Ecto neural progenitor cell (in vitro differentiated cells): ENCODE measurements at regions not wholly inside any gene's neighbourhood (a gene's known extent, or its start where the extent isn't known, plus 50 kb on each side); places are given as distances from the start of the nearest gene placed in this dataset.
A peak's percentile ranks its signal among the peaks of the same experiment; 100 is the strongest.

ENCODE experiments used
- DNase-seq: peaks from one replicate; pipeline ENCODE4 v3.0.0-alpha.2; 2018; ENCODE audit warnings: low spot score

DNA sequence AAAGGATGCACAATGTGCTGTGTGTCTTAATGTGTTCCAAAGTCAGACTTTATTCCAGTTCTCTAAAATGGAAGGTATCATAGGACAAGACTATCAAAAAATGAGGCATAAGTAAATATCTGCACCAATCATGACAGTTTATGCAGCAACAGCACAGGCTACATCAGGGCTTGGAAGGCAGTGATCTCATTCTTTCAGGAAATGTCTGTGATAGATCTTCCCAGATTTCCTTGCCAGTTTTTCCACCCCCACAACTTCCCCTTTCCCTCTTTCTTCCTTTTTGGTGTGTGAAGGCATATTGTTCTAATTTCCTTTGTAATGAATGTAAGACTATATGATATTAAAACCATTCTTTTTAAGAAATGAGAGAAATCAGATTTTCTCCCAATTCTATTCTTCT, 326.7 kb downstream of the ATP23 start:
- no peak for DNase-seq

- DNase-seq, result no peak
These were observed 328.1 kb downstream of the ATP23 start for GRCh38 chr12:58269476-58269875.

- no peak for DNase-seq
These were observed 329.8 kb downstream of the ATP23 start for GRCh38 chr12:58270966-58271705.

DNA sequence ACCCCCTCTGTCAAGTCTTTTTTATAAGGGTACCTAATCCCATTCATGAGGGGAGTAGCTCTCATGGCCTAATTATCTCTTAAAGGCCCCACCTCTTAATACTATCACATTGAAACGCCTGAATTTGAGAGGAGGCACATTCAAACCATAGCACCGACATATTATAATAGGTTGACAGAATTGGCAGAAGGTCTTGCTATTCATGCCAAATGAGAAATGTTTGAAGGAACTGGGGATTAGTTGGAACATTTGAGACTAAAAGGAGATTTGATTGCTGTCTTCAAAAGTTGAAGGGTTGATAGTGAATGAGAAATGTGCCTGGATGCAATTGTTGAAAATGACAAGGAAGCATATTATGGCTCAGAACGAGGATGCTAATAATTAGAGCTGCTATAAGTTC, 331.1 kb downstream of the ATP23 start:
- no peak for DNase-seq

GRCh38 chr12:58277231-58277630, 335.9 kb downstream of the ATP23 start:
- DNase-seq, result no peak

DNA sequence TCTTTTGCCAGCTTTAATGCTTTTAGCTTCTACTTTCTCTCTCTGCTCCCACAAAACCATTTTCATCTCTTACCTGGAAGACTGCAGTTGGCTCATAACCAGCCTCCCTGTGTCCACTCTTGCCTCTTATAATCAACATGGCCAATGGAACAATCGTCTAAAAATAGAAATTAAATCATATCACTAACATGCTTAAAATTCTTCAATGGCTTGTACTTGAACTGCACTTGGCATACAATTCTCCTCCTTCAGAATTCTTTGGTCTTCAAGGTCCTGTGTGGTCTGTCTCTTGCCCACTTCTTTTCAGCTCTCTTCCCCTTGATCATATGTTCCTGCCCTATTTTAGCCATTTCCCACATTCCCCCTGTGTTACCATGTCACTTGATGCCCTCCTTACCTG, 342.2 kb downstream of the ATP23 start:
- DNase-seq, result no peak

DNA sequence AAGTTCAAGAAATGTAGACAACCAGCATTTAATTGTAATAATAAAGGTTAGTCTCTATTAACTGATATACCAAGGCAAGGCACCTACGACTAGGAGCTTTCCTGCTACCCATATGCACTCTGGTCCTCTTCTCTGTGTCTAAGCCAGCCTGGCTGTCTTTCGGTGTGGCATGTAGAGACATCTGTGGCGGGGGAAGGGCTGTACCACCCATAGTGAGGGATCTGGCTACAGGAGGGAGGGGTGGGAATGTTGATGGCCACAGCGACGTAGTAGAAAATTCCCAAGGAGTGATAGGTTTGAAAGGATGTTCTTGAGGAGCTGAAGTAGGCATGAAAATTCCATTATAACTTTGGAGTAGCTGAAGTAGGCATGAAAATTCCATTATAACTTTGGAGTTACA, 344.2 kb downstream of the ATP23 start:
- DNase-seq, result peak; percentile 78

GRCh38 chr12:58286353-58286752, 345.0 kb downstream of the ATP23 start:
- no peak for DNase-seq

DNA sequence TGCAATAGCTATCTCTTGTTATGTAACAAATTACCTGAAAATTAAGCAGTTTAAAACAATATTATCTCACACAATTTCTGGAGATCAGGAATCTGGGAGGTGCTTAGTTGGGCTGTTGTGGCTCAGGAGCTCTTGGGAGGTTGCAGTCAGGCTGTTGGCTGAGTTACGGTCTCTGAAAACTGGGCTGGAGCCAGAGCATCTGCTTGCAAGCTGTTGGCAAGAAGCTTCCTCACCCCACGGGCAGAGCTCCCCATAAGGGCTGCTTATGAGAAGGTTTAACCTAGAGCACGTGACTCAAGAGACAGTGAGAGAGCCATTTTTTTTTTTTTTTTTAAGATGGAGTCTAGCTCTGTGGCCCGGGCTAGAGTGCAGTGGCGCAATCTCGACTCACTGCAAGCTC, 346.8 kb downstream of the ATP23 start:
- no peak for DNase-seq

- no peak for DNase-seq
These were observed 349.7 kb downstream of the ATP23 start for GRCh38 chr12:58291106-58291505.

GRCh38 chr12:58293308-58293982, 352.1 kb downstream of the ATP23 start:
- no peak for DNase-seq

- no peak for DNase-seq
These were observed 353.9 kb downstream of the ATP23 start for GRCh38 chr12:58295268-58295667.

GRCh38 chr12:58296863-58297262, 355.5 kb downstream of the ATP23 start:
- no peak for DNase-seq

GRCh38 chr12:58298803-58299202, 357.4 kb downstream of the ATP23 start:
- DNase-seq, result no peak

DNA sequence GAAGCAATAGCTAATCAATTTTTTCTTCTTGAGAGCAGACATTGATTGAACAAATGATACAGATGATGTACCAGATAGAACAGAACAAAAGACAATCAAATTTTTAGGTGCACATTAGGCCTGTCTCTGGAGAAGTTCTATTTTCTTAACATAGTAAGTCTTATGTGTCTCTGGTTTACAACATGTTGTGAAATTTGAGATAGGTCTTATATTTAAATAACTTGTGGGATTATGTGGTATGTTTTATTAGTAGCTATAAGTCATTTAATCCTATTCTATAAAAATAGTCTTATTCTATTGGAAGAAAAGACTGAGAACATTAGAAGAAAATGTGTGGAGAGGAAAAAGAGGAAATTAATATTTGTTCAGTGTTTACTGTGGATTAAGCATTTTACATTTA, 358.0 kb downstream of the ATP23 start:
- DNase-seq, result no peak

DNA sequence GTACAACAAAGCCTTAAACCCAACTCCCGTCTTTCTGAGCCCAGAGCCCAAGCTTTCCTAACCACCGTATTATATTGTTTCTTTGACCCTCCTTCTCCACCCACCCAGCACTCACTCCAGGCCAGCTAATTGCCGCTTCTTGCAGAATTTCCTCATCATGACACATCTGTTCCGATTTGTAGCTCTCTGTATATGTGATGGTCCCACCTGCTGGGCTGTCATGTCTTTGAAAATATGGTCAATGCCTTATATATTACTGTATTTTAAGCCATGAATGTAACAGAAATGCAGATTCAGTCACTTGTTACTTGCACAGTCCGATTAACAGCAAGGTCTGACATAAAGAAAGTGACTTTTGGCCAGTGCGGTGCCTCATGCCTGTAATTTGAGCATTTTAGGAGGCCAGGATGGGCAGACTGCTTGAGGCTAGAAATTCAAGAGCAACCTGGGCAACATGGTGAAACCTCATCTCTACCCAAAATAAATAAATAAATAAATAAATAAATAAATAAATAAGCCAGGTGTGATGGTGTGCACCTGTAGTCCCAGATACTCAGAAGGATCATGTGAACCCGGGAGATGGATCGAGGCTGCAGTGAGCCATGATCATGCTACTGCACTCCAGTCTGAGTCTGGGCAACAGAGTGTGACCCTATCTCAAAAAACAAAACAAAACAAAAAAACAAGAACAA, 359.8 kb downstream of the ATP23 start:
- no peak for DNase-seq

- DNase-seq, result no peak
These were observed 360.4 kb downstream of the ATP23 start for GRCh38 chr12:58301730-58302122.

DNA sequence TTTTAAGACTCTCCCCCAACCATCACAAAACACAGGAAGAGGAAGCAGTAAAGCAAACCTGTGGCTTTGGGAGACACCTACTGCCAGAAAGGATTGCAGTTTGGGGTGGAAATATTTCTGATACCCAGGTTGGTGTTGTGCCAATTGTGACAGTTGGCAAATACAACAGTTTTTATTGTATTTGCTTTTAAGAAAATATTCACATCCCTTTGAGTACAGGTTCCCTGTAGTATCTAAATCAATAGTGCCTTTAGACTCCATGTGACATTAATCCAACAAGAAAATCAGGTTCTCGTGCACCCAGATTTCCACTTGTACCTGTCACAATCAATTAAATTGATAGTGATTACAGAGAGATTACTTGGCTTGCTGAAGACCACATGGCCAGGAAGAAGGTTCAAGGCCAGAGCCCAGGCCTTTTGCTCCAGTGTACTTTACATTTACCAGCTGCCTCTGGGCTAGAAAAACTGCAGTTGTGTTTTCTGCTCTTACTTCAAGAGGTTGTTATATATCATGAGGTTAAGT, 361.2 kb downstream of the ATP23 start:
- no peak for DNase-seq

DNA sequence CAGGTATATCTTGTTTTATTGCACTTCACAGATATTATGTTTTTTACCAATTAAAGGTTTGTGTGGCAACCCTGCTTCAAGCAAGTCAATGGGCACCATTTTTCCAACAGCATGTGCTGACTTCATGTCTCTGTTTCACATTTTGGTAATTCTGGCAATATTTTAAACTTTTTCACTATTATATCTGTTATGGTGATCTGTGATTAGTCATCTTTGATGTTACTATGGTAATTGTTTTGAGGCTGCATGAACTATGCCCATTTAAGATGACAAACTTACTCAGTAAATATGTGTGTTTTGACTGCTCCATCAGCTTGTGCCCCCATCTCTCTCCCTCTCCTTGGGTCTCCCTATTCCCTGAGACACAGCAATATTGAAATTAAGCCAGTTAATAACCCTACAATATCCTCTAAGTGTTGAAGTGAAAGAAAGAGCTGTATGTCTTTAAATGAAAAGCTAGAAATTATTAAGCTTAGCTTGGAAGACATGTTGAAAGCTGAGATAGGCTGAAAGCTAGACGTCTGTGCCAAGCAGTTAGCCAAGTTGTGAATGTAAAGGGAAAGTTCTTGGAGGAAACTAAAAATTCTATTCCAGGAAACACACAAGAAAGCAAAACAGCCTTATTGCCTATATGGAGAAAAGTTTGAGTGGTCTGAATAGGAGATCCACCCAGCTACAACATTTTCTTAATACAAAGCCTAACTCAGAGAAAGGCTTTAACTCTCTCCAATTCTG, 365.1 kb downstream of the ATP23 start:
- DNase-seq, result no peak

DNA sequence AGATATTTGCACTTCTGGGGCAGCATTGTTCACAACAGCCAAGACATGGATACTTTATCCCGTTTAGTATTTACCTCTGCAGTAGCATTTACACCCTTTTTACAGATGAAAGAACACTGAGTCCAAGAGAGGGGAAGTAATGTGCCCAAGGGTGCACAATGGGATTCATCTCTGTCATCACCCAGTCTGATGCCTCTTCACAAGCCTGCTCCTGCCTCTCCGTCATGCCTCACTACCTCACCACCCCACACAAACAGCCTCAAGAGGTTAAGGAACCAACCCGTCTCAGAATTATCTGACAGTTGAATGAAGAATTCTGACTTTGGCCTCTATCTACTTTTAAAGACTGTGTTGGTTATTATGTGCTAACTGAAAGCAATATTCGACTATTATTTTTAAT, 368.4 kb downstream of the ATP23 start:
- DNase-seq, result no peak

- DNase-seq, result no peak
These were observed 369.0 kb downstream of the ATP23 start for GRCh38 chr12:58310368-58310767.
